LNCaP clone FGC (cell line): ENCODE measurements at regions not wholly inside any gene's neighbourhood (a gene's known extent, or its start where the extent isn't known, plus 50 kb on each side); places are given as distances from the start of the nearest gene placed in this dataset.
"Not testable (repeated sequence)": the region's sequence is repeated elsewhere in the genome, so short reads cannot be mapped to it uniquely, and the experiment has no call there.

Experiments used
- DNase-seq: peaks from one replicate; pipeline ENCODE4 v3.0.0-alpha.2; 2011; ENCODE audit warnings: low read depth
- H3K4me3 ChIP-seq: 2 replicates; pipeline ENCODE4 v1.5.1; 2011; ENCODE audit warnings: mild to moderate bottlenecking, low read depth, low read length, control low read depth
- TF ChIP-seq, protein P1 (sequence below): IDR thresholded peaks from 2 replicates; pipeline ENCODE4 v1.5.1; 2012; ENCODE audit warnings: mild to moderate bottlenecking; ENCODE audit not compliant: control insufficient read depth, insufficient read depth; ENCODE audit errors: extremely low read depth

- TF ChIP-seq, protein P1, sequence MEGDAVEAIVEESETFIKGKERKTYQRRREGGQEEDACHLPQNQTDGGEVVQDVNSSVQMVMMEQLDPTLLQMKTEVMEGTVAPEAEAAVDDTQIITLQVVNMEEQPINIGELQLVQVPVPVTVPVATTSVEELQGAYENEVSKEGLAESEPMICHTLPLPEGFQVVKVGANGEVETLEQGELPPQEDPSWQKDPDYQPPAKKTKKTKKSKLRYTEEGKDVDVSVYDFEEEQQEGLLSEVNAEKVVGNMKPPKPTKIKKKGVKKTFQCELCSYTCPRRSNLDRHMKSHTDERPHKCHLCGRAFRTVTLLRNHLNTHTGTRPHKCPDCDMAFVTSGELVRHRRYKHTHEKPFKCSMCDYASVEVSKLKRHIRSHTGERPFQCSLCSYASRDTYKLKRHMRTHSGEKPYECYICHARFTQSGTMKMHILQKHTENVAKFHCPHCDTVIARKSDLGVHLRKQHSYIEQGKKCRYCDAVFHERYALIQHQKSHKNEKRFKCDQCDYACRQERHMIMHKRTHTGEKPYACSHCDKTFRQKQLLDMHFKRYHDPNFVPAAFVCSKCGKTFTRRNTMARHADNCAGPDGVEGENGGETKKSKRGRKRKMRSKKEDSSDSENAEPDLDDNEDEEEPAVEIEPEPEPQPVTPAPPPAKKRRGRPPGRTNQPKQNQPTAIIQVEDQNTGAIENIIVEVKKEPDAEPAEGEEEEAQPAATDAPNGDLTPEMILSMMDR = no peak
- H3K4me3 ChIP-seq = no peak overlapping the region
- no peak for DNase-seq
Measured at GRCh38 chr12:112611908-112612307, 179.6 kb upstream of the RPH3A start.

DNA sequence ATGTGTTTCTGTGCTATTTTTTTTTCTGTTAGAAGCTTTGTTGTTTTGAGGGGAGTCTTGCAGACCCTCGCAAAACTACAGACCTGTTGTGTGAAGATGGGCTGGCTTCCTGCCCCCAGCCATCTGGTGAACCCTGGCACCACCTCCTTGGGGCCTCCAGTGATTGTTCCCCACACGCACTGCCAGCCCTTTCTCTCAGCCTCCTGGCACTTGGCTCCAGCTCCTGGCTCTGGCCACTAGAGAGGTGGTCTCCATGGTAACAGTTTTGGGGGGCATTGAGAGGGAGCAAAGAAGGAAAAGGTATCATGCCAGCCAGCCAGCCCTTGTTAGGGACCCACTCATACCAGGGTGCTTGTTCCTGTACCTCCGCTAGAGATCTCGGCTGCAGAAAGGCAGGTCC lies 176.4 kb upstream of the RPH3A start:
- H3K4me3 ChIP-seq = no peak overlapping the region
- no peak for DNase-seq
- TF ChIP-seq, protein P1 = no peak

- H3K4me3 ChIP-seq = no peak overlapping the region
- no peak for DNase-seq
- TF ChIP-seq, protein P1 = no peak
Measured at GRCh38 chr12:112616469-112617152, 174.9 kb upstream of the RPH3A start.

- DNase-seq = no peak
- TF ChIP-seq, protein P1 = no peak
- H3K4me3 ChIP-seq = no peak overlapping the region
Measured at GRCh38 chr12:112617153-112617505, 174.4 kb upstream of the RPH3A start.

DNA sequence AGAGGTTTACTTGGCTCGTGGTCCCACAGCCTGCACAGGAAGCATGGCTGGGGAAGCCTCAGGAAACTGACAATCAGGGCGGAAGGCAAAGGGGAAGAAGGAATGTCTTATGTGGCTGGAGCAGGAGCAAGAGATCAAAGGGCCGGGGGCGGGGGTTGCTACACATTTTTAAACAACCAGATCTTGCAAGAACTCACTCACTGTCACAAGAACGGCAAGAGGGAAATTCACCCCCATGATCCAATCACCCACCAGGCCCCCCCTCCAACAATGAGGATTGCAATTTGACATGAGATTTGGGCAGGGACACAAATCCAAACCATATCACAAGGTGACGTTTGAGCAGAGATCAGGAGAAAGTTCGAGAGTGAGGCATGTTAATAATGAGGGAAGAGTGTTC lies 163.7 kb upstream of the RPH3A start:
- no peak overlapping the region for H3K4me3 ChIP-seq
- TF ChIP-seq, protein P1 = no peak
- no peak for DNase-seq

- DNase-seq, H3K4me3 ChIP-seq: not testable (repeated sequence)
Measured at GRCh38 chr12:112631974-112632373, 159.6 kb upstream of the RPH3A start.

- no peak for DNase-seq
- no peak overlapping the region for H3K4me3 ChIP-seq
- TF ChIP-seq, protein P1 = no peak
Measured at GRCh38 chr12:112635036-112635435, 156.5 kb upstream of the RPH3A start.

GRCh38 chr12:112638420-112638819 lies 153.1 kb upstream of the RPH3A start:
- DNase-seq = no peak
- TF ChIP-seq, protein P1 = no peak
- H3K4me3 ChIP-seq = no peak overlapping the region
